ENCODE measurements at regions not wholly inside any gene's neighbourhood (a gene's known extent, or its start where the extent isn't known, plus 50 kb on each side); places are given as distances from the start of the nearest gene placed in this dataset.

DNA sequence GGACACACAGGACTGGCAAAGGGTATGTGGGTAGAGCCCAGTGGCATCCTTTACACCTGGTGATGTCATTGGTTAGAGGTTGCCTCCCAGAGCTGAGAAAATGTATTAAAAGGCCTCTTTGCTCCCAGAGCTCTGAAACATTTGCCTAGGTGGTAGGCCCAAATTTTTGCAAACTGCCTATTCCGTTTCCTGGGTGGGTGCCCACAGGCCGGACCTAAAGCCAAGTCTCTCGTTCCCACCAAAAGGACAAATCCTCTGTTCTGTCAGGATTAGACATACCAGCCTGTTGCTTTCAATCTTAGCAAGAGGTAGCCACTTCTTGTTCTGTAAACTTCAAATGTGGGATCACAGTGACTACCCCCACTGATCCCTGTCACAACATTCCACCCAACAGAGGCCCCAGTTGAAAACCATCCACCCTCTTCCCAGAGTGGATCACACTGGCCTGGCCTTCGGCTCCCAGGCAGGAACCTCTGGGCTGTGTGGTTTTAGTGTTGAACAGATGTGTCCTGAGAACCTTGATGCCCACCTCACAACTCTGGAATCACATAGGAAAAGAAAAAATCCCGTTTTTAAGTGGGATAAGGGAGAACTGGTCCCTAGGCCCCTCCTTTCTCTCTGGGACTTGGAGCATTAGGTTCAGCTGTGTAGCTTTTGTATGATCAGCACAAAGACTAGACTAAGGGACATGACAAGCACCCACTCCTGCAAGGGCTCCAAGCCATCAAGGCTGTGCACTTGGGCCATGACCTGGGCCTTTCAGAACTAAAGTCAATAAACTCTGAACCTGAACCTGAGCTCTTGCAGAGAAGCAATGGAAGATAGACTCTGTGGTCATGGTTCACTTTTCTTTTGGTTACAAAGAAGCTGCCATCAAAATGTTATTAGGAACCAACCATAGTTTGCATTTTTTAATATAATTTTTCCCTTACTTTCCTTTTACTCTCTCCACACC, 211.3 kb downstream of the CYP26B1 start:
- no peak for DNase-seq (ENCODE audit: low spot score)

DNA sequence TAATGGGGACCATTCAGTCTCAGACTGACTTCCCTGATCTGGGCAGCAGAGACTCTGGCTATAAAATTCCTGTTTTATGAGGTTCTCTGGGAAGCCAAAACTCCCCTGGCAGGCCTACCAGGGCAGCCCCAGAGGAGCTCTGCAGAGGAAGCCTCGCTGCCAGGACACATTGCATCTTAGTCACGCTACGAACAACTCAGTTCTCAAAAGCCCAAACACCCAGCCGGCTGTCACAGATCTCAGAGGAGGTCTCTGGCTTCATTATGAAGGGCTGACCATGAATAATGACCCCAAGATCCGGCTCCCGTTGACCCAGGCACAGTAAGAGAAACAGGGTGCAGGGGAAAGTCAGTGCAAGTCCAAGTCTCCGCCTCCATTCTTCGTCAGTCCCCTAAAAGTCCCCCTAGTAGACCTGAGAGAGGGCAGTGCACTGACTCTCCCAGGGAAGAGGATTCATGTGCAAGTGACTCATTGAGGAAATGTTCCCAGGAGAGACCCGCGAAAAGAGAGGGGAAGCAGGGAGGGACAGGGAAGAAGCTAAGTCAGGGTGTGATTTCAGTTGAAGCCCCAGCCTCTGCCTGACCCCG, 212.3 kb downstream of the CYP26B1 start:
- DNase-seq (ENCODE audit: low spot score), result no peak

- DNase-seq (ENCODE audit: low spot score), result no peak
Measured at GRCh38 chr2:71934595-71935261, 212.9 kb downstream of the CYP26B1 start.

- DNase-seq (ENCODE audit: low spot score), result no peak
Measured at GRCh38 chr2:71934320-71934593, 213.4 kb downstream of the CYP26B1 start.

DNA sequence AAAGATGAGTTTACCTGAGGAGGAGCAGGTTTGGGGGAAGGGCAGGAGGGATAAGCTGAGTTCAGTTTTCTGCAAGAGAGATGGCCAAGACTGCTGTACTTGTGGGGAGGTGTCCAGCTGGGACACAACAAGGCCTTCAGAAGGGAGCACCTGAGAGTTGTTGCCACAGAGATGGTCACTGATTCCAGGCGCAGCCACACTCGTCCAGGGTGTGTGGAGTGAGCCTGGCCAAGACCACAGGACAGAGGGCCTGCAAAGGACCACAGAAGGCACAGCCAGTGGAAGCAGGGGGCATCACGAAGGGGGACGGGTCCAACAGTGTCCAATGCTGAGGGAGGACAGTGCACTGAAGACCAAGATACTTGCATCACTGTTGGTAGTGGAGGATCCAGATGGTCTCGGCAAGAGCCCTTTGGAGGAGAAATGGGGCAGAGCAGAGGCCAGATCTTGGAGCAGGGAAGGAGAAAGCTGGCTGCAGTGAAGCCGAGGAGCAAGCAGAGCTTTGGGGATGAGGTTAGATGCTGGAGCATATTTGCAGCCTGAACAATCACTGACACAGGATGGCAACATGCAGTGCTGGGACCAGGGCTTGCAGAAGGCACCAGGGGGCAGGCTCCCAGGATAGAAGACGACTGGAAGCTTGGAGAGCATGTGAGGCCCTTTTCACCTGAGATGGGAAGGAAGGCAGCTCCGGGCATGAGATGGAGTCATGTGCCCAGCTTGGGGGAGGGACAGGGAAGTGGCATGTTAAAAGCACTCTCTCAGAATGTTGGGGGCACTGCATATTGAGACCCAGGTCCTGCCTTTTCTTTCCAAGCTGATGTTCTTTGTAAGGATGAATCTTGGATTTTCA, 214.0 kb downstream of the CYP26B1 start:
- no peak for DNase-seq (ENCODE audit: low spot score)

GRCh38 chr2:71932780-71933466, 214.7 kb downstream of the CYP26B1 start:
- no peak for DNase-seq (ENCODE audit: low spot score)

- no peak for DNase-seq (ENCODE audit: low spot score)
Measured at GRCh38 chr2:71932037-71932779, 215.5 kb downstream of the CYP26B1 start.

GRCh38 chr2:71930049-71930681, 217.5 kb downstream of the CYP26B1 start:
- DNase-seq (ENCODE audit: low spot score), result no peak

GRCh38 chr2:71929482-71929772, 218.2 kb downstream of the CYP26B1 start:
- DNase-seq (ENCODE audit: low spot score), result no peak

GRCh38 chr2:71928734-71929481, 218.8 kb downstream of the CYP26B1 start:
- DNase-seq (ENCODE audit: low spot score), result no peak

DNA sequence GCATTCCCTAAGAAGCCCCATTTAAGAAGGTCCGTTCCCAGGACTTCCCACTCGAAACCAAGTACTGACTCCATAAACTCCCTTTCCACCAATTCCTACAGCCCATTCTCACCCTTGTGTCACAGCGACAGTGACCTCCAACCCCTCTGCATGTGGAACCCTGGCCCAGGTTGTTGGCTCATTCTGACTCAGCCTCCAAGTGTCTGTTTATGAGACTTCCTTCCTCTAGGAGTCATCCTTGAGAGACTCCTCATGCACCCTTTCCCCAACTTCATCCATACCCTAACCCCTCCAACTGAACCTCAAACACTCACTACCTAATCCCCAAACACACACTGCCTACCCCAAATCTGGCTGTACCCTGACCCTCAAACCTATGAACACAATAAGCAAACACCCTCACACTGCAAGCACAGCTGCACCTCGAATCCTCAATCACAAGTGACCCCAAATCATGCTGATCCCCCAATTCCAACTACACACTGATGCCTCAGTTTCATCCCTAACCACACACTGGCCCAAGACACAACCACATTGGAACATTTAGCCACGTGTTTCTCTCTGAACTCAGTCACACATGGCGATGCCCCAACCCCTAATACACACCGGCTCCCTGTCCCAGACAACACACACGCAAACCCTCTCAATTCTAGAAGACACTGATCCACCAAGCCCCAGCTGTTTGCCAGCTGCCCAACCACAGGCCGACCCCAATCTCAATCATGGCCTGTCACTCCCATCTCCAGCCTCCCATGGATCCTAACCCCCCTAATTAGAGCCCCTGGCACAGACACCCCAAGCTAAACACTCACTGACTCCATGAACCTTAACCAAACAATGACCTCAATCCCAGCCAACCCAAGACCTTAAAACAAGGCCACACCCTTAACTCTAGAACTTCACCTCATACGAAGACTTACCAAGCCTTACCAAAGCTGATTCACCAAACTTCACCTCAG, 219.6 kb downstream of the CYP26B1 start:
- no peak for DNase-seq (ENCODE audit: low spot score)

DNA sequence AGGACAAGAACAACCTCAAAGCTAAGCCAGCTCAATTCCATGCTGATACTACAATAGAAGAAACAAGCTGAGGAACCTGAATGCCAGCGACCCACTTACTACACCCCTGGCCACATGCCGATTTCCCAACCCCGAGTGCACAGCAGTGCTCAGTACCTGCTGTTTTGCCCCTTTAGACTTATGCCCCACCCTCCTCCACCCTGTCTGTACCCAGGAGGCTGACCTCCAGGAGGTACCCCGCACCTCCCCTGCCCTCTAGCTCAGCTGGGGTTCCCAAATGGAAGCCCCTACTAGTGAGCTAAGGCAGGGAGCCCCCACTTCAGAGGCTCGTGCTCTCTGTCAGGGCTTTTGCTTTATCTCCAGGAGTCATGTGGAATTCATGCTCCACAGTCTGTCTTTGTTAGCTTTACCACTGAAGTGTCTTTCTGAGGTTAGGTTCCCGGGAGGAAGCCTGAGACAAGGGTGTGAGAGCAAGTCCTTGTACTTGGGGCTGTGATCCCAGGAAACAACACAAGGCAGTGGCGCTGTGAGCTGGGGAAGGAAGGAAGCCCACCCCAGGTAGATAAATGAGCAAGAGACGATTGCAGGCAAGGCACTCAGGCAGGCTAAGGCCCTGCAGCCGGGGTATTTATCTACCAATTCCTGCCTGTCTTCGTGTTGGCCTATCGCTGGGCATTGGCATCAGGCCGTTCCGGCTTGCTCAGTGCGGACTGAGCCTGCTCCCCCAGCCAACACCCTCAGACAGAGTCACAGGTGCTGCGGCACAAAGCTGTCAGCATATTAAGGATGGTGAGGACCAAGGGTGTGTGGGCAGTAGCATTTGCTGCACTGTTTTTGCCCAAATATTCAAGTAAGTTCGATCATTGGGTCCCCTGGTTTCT, 220.5 kb downstream of the CYP26B1 start:
- DNase-seq (ENCODE audit: low spot score), result no peak

GRCh38 chr2:71926089-71926447, 221.6 kb downstream of the CYP26B1 start:
- no peak for DNase-seq (ENCODE audit: low spot score)

- no peak for DNase-seq (ENCODE audit: low spot score)
Measured at GRCh38 chr2:71925268-71926088, 222.2 kb downstream of the CYP26B1 start.

- peak; percentile 51 for DNase-seq (ENCODE audit: low spot score)
Measured at GRCh38 chr2:71923887-71924533, 223.7 kb downstream of the CYP26B1 start.

DNA sequence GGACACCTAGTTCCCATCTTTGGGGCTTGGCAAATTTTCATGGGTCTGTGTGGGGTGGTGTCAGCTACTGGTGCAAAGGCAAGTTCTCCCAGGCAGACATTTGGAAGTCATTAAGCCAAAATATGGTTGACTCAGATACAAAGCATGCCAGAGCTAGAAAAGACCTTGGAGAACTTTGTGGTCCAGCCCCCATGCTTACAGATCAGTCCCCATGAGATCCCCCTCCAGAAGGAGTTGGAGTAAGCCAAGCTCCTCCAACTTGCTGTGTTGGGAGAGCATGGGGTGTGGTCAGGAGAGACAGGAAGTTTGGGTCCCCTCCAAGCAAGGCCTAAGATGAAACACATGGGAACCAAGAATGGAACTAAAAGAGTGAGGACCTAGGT, 224.5 kb downstream of the CYP26B1 start:
- no peak for DNase-seq (ENCODE audit: low spot score)

All from CD4-positive, alpha-beta T cell treated with Interleukin-2 at 100 ng/mL for 4 hours (primary cell).